Activated CD4-positive, alpha-beta T cell treated with anti-CD3 and anti-CD28 coated beads for 48 hours (primary cell): ENCODE measurements at regions not wholly inside any gene's neighbourhood (a gene's known extent, or its start where the extent isn't known, plus 50 kb on each side); places are given as distances from the start of the nearest gene placed in this dataset.

Experiments used
- DNase-seq: peaks from one replicate; pipeline ENCODE4 v3.0.0-alpha.2; 2020

DNA sequence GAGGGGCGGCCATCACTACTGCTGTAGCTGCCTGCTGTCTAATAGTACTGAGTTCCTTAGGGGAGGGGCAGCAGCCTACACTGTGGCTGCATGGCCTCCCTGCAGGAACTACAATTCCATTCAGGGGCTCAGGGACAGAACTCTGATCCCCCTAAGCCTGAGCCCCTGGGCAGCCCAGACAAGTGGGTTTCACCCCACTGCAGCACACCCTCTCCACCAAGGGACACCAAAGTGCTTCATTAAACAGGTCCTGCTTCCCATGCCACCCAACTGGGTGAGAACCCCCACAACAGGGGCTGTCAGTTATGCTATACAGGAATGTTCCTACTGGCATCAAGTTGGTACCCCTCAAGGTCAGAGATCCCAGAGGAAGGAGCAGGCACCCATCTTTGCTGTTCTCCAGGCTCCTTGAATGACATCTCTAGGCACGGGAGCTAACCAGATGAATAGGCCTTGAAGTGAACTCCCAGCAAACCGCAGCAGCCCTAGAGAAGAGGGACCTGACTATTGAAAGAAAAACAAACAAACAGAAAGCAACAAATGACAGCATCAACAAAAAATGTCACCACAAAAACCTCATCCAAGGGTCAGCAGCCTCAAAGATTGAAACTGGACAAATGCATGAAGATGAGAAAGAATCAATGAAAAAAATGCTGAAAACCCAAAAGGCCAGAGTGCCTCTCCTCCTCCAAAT is 437.4 kb downstream of the NUF2 start:
- no peak for DNase-seq

DNA sequence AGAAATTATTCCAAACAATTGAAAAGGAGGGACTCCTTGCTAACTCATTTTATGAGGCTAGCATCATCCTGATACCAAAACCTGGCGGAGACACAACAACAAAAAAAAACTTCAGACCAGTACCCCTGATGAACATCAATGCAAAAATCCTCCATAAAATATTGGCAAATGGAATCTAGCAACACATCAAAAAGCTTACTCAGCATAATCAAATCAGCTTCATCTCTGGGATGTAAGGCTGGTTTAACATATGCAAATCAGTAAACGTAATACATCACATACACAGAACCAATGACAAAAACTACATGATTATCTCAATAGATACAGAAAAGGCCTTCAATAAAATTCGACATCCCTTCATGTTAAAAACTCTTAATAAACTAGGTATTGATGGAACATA is 440.1 kb downstream of the NUF2 start:
- DNase-seq = no peak

DNA sequence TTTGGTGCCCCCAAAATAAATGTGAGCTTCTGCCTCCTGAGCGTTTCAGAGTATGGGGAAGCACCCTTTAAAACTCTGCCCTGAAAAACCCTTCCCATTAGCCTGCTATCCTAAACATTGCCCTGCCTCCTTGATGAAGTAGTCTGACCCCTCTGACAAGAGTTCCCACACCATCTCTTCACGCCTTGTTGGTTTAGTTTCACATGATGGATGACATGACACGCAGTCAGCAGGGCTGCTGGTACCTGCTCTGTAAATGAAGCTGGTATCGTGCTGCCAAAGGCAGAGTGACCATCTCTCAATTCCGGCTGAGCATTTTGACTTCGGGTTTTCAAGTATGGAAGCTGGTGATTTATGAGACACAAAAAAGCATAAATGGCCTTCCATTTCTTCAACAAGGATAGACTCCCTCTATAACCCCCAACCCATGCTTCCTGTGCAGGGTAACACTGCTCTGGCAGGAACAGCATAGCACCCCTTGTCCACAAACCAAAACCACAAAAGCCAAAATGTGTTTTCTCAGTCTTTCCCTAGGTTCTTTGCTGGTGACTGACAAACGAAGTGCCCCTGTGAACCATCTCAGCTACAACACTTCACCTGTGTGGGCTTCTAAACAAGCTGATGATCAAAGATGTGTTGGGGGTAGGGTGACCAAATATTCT is 444.6 kb downstream of the NUF2 start:
- DNase-seq = no peak

DNA sequence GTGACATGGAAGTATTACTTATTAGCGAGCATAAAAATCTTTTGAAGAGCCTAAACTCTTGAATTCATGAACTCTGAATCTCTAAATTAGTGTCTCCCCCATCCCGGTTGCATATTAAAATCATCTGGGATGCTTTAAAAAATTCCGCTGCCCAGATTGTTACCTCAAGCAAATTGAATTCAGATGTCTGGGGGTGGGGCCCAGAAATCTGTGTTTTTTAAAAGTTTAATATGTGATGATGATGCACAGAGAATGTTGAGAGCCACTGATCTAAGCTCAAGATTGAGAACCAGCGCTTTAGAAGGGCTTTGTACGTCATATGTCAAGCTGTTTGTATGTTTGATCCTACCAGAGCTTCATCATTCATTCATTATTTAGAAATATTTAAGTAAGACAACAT is 446.8 kb downstream of the NUF2 start:
- no peak for DNase-seq

DNA sequence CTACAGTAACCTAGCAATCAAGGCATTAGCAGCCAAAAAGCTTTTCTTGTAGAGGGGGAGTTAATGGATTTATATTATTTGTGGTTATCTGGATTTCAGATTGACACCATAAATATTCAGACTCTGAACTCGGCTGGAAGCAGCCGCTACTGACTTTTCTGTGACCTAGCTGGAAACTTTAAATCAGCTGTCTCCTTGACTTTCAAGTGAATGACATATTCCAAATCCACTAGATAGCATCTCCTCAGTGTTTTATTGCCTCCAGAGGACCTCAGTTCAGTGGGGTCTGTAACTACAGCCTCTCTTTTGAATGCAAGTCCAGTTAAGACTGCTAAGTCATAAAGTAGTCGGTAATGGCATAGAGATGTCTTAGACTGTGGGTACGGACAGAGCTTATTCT is 448.5 kb downstream of the NUF2 start:
- DNase-seq = no peak

DNA sequence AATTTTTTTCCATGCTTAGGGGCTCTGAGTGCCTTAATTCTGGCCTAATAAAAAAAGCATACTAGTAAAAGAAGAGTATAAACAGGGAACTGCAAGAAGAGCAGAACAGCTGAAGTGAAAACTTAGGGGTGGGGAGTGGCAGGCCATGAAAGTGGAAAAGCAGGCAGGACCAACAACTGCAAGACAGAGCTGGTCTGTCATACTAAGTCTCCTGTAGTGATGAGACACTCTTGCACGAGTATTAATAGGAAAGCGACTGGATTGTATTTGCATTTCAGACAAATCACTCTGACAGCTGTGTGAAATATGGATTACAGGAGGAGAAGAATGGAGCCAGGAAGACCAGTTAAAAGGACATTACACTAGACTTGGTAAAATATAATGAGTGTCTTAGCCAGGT is 449.9 kb downstream of the NUF2 start:
- DNase-seq = no peak

DNA sequence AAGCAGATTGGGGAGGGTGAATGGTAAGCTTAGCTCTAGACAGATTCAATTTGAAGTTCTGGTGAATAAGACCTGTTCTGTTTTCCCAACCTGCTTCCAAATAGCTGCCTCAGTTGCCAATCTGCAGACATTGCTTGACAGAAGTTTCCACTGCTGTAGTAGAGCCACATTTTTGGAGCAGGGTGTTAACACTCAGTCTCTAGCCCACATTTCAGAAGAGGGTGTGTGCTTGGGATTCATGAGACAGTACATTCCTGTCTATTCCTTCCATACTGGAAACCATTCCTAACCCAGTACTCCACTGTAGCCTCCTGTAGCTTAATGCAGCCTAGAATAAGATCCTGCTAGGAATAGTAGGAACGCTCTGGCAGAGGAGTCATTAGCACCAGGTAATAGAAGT is 450.5 kb downstream of the NUF2 start:
- DNase-seq = no peak

DNA sequence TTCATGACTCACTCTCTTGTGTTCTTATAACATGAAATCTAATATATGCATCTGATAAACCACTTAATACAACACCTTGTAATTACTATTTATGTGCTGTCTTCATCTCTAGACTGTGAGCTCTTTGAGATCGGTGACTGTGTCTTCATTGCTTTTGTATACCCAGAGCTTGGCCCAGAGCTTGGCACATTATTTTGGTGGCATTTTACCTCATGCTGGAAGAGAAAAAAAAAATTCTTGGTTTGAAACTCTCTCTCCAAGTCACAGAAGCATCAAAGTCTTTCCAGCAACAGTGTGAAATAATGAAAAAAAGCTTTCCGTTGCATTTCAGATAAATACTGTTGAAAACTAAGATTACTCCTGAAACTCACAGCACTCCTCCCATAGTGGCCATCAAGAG is 451.6 kb downstream of the NUF2 start:
- DNase-seq = no peak

DNA sequence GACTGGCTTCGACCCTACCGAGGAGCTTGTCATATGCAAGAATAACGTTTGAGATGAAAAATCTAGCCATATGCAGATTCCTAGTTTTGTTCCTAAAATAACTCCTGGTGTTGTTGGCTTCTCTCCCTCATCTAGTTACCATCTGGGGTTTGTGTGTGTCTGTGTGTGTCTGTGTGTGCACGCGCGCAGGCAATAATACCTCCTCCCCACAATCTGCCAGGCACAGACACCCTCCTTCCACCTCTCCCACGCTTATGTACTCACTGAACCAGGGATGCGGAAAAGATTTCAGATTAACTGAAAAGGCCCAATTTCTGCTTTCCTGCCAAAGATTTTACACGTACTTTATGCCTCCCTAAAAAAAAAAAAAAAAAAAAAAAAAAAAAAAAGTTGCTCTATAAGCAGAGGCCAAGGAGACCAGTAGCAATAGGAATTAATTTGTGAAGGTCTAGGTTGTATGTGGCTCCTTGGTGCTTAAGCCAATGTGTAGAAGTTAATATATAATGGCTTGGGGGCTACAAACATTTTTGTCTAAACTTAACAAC is 452.7 kb downstream of the NUF2 start:
- DNase-seq = no peak

DNA sequence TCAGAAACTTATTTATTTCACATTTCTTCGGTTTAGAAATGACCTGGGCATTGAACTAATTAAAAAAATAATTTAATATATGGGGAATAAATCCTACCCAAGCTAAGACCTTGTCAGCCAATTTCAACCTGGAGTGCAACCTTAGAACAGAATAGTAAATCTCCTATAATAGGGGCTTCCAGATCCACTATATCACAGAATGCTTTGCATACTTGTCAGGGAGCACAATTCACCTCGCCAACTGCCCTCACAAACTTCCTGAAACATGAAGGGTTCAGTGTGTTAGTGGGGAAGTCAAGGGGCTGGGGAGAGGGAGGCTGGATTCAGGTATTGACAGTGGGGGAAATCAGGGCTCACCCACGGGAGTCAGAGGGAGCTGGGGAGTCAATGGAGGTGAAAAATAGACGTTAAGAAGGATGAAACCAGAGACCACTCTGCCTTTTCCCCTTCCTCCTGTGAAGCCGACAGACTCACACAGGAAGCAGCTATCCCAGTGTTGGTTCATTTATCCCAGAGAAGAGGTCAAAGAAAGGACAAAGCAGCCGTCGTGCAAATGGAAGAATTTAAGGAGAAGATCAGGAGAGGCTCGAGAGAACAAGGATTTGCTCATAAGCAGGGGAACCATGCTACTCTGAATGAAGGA is 453.3 kb downstream of the NUF2 start:
- no peak for DNase-seq

DNA sequence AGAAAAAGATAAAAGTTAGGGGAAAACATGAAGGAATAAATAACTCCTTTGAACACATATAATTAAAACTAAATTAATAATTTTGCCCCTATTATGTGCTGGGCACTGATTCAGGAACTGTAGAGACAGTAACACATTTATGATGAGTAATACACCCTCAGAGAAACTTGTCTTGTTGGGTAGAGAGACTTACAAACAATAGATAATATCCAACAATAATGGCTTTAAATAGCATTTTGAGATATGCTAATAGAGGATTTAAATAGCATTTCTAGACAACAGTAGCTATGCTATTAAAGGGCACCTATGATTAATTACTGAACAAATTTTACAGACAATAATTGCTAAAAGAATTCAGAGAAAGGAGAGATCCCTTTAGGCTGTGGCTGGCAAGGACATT is 455.5 kb downstream of the NUF2 start:
- DNase-seq = no peak

DNA sequence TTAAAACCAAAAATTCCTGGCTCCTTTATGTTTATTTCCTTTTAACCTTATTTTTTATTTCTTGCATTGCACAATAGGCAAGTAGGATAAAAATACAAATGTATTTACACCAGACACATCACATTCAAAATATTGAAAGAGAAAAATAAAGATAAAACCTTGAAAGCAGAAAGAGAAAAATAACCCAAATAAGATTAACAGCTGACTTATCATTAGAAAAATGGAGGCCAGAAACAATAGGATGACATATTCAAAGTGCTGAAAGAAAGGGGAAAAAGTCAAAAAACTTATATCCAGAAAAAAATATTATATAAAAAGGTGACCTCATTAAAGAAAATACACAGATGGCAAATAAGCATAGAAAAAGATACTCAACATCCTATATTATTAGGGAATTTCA is 459.4 kb downstream of the NUF2 start:
- DNase-seq = no peak

DNA sequence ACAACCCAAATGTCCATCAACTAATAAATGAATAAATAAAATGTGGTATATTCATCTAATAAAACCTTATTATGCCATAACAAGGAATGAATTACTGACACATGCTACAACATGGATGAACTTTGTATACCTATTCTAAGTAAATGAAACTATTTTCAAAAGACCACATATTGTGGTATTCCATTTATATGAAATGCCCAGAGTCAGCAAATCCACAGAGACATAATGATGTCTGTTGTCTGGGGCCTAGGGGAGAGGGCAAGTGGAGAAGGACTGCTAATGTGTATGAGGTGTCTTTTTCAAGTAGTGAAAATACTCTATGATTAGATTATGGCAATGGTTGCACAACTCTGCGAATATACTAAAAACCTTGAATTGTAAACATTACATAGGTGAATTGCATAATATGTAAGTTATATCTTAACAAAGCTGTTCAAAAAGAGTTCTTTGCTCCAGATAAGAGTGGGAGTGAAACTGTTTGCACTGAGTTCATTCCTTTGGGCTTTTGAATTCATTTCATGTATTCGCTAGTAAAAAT is 464.2 kb downstream of the NUF2 start:
- no peak for DNase-seq

DNA sequence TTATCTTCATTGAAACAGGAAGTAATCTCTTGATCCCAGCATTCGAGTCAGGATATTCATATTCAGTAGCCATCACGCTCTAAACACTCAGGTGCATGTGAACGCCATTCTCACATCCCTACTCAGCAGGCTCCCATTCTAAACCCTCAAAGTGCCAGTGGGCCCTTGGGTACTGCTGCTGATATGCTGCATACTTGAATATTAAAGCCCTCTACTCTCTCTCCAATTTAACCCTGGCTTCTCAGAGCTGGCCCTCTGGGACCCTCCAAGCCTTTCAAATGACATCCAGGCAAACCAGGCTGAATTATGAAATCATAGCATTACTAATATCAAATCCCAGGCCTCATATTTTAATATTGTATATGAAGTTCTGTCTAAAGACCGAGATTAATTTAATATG is 468.2 kb downstream of the NUF2 start:
- no peak for DNase-seq

DNA sequence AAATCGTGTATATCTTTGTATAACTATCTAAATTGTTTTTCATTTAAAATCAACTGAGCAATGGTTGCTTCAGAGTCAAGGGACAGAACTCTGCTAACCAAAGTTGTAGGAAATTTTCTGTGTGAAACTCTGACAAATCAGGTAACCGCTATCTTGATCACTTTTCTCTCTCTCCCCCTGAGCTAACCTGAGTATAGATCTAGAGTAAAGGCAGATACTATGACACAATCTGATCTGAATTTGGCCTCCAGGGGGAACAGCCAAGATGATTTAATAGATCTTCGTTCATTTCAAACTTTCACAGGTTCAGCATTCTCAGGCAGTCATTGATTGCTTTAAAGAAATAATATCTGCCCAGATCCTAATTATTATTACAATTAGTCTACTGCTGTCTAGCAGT is 472.8 kb downstream of the NUF2 start:
- DNase-seq = no peak

DNA sequence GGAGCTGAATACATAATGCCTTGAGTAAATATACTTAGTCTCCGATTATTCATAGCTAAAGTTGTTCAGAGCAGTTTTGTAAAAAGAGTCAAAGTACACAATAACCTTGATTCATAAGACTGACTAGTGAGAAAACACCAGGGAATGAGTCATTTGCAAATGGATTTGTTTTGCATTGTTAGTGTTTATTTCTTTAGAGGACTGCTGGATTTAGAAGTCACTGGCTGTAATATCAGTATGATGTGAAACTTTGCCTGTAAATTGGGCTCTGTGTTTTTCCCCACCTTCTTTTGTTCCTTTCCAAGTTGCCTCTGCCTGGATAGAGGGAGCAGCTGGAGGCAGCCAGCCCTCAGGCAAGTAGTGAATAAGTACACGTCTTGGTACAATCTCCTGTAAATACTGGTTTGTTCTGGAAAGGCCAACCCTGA is 474.7 kb downstream of the NUF2 start:
- no peak for DNase-seq

DNA sequence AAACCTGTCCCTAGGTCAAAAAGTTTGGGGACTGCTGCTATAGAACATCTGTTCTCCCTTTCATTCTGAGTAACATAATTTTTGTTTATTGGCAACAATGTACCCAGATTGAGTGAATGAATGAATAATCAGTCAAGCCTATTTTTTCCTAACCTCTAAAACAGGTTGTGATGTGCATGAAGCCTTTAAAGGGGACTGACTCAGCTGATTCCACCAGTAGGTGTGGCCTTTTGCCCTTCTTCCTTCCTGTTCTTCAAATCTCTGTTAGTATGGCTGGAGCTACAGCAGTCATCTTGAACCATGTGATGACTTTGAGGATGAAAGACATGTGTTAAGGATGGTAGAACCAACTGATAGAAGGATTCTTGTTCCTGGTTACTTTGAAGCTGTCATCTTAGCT is 476.1 kb downstream of the NUF2 start:
- no peak for DNase-seq

DNA sequence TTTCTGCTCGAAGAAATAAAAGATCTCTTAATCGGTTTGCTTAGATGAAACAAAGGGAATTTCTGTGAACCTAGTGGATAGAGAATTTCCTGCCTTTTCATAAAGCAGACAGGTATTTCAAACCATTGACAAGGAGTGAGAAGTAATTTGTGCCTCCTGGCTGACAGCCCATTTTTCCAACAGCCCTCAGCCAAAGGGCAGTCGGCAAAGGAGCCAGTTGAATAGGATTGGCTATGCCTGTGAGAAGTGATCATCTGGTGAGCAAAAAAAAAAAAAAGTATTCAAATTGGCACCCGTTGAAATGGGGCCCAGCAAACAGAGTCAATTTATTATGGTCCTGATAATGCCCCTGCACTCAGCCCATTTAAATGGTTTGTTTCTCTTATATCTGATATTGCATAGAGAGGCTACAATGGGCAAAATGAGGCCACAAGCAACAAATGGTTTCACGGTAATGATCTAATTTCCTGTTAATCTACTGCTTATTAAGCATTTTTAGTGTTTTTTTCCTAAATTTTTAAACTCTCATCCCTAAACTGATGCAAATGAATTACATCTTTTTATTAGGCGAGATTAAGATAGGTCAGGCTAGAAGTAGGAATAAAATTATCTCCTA is 477.5 kb downstream of the NUF2 start:
- no peak for DNase-seq

DNA sequence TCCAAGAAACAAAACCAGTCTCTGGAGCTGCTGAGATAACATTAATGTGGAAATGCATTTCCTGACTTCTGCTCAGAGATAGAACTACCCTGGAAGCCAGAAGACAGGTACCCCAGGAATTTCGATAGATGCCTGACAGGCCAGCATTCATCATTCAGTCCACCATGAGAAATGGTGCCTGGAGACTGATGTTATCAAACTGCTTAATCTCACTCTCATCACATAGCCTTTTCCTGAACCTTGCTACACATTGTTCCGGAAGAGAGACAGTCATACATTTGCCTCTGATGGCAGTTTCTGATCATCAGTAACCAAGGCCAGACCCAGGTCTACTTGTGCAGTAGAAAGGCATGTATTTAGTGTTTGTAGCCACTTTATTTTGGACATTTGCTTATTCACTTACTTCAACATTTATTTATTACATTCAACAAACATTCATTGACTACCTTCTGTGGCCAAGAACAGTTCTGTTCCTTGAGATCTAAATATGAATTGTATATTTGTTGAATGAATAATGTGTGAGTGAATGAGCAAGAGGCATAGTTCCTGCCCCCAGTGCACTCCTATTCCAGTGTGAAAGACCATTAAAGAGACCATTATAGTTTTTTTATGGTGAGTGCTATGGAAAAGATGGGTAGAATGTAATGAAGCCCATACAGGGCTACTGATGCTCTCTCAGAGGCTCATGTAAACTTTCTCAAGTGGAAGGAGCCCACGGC is 485.7 kb downstream of the NUF2 start:
- DNase-seq = no peak

DNA sequence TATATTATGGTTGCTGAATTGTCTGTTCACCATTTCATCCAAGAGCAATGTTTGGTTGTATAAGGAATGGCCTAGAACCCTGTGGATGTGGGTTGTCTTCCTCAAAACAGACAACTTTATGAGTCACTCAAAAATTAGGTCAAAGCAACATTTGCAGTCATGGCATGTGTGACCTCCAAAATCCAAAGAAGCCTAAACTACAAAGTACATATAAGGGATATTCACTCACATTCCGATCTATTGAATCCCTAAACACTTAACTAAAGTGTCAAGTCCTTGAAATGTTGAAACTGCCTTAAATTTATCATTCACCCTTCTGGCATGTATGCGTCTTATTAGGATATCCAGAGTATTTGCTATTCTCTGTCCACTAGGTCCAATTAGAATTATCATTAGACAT is 491.5 kb downstream of the NUF2 start:
- no peak for DNase-seq

DNA sequence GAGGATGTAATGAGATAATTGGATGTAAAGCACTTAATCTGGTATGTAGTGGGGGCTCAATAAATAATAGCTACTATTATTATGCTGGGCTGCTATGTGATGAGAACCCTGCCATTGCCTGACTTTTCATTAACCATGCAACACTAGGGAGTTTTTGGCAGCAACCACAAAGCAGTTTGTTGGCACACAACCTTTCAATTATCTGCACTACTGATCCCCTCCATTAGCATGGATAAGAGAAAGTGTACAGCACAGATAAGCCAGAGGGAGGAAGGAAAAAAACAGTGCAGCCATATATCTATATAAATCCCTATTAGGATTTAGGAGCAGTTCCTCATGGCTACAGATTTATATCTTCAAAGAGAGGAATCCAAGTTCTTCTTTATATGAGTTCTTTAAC is 498.5 kb downstream of the NUF2 start:
- DNase-seq = no peak

DNA sequence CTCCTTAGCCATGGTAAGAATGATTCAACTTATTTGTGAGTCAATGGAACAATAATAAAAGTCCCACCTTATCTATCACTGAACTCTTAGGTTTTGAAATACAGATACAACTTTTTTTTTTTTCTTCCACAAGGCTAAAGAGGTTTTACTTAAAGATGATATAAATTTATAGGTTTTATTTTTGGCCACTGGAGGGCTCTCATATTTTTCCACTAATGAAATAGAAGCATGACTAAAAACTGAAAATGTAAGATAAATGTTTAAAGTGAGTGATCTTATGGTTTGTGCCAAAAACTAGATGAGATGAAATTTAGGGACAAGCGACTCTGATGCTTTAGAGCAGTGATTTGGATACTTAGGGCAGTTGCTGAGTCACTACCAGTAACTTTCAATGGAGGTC is 499.0 kb downstream of the NUF2 start:
- no peak for DNase-seq

DNA sequence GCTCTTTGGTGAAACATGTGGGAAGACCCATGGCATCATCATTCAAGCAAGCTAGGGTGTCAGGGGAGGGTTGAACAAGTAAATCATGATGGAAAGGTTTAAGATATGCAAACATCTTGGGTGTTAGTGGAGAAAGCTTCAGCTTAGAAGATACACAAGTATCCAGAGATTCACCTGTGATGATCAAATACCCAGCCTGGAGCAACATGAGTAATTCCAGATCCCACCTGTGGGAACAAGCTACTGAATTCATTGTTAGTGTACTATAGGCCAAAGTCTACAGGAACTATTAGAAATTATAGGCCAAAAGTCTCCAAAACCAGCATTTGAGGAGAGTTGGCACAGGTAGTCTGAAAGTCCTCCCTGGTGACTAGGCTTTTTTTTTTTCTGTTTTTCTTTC is 499.9 kb downstream of the NUF2 start:
- DNase-seq = no peak
